CD4-positive, CD25-positive, alpha-beta regulatory T cell (primary cell): ENCODE measurements at regions not wholly inside any gene's neighbourhood (a gene's known extent, or its start where the extent isn't known, plus 50 kb on each side); places are given as distances from the start of the nearest gene placed in this dataset.

Source experiments
- ATAC-seq, 2 donors: fragments of 150-1000 bp; cut with Tn5 transposase; one replicate each; pipeline ENCODE4 v1.10.0; 2021; ENCODE audit warnings: low read depth in 2 of 2, moderate number of reproducible peaks in 2 of 2, moderate library complexity in 1 of 2
- DNase-seq, 3 donors: peaks; one replicate each; pipeline versions ENCODE4 v3.0.0 to v3.0.0-alpha.2; 2012 to 2022; ENCODE audit warnings: mixed read lengths in 1 of 3
- H3K27ac ChIP-seq: one replicate; pipeline ENCODE4 v1.7.0; 2013; ENCODE audit warnings: mild to moderate bottlenecking, low read length; ENCODE audit not compliant: insufficient read depth, poor library complexity, severe bottlenecking
- H3K27me3 ChIP-seq: one replicate; pipeline ENCODE4 v1.7.0; 2013; ENCODE audit warnings: low read length; ENCODE audit not compliant: control insufficient read depth, insufficient read depth
- H3K36me3 ChIP-seq: one replicate; pipeline ENCODE4 v1.7.0; 2013; ENCODE audit warnings: mild to moderate bottlenecking, low read length, moderate library complexity; ENCODE audit not compliant: control insufficient read depth, insufficient read depth
- H3K4me1 ChIP-seq: 2 replicates; pipeline ENCODE4 v1.7.0; 2013; ENCODE audit warnings: mild to moderate bottlenecking, low read length; ENCODE audit not compliant: insufficient read depth, control insufficient read depth, poor library complexity, severe bottlenecking
- H3K4me3 ChIP-seq: one replicate; pipeline ENCODE4 v1.7.0; 2013; ENCODE audit warnings: low read depth, mild to moderate bottlenecking, low read length, moderate library complexity
- H3K9me3 ChIP-seq, 2 experiments: 1 replicate in 1 of 2; 2 replicates in 1 of 2; pipeline ENCODE4 v1.7.0; 2013; ENCODE audit warnings: low read length in 2 of 2, mild to moderate bottlenecking in 1 of 2, moderate library complexity in 1 of 2; ENCODE audit not compliant: control insufficient read depth in 2 of 2
- H3K27ac Mint-ChIP-seq, 3 donors: one replicate each; pipeline ENCODE4 v1.8.0; 2020 to 2022; ENCODE audit warnings: mild to moderate bottlenecking in 3 of 3, mixed read lengths in 3 of 3, moderate library complexity in 2 of 3
- H3K27me3 Mint-ChIP-seq: one replicate; pipeline ENCODE4 v1.8.0; 2022; ENCODE audit warnings: mild to moderate bottlenecking, mixed read lengths
- H3K36me3 Mint-ChIP-seq: one replicate; pipeline ENCODE4 v1.8.0; 2020; ENCODE audit warnings: mixed read lengths
- H3K4me1 Mint-ChIP-seq, 4 donors: one replicate each; pipeline ENCODE4 v1.8.0; 2020 to 2022; ENCODE audit warnings: mixed read lengths in 4 of 4, mild to moderate bottlenecking in 1 of 4
- H3K4me3 Mint-ChIP-seq, 4 donors: one replicate each; pipeline ENCODE4 v1.8.0; 2020 to 2022; ENCODE audit warnings: mild to moderate bottlenecking in 4 of 4, mixed read lengths in 4 of 4, moderate library complexity in 3 of 4
- H3K9me3 Mint-ChIP-seq, 7 donors: one replicate each; pipeline ENCODE4 v1.8.0; 2020 to 2022; ENCODE audit warnings: mixed read lengths in 7 of 7, mild to moderate bottlenecking in 3 of 7, moderate library complexity in 2 of 7

DNA sequence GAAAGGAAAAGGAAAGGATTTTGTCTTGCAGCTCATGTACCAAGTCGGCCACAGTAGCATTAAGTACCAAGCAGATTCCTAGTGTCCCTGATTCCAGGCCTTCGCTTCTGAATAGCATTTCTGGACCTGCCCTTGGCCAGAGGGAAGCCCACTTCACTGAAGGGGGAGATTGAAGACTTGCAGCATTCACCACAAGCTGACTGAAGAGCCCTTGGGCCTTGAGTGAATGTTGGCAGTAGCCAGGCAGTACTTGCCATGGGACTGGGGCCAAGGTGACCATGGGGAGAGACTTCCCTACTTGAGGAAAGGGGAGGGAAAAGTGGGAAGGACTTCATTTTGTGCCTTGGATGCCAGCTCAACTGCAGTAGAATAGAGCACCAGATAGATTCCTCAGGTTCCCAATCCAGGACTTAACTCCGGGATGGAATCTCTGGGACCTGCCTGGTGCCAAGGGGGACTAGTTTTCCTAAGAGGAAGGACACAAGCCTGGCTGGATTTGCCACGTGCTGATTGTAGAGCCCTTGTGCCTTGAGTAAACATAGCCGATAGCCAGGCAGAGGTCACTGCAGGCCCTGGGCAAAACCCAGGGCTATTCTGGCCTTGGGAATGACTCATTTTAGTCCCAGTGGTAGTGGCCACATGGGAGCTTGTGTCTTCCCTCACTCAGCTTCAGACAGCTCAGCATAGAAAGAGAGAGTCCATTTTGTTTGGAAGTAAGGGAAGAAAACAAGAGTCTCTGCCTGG is 141.7 kb upstream of the KCND2 start:
- Histone ChIP-seq H3K36me3 (no peaks in the 10 kb centered on the region), H3K4me3 (no peak overlapping the region), H3K4me1 (no peaks in the 10 kb centered on the region), H3K9me3 (peaks cover 7 to 9% of the 10 kb centered on the region in 2 experiments), H3K27me3 (no peaks in the 10 kb centered on the region), H3K27ac (no peak overlapping the region)
- ATAC-seq (no peak), DNase-seq (no peak)
- Mint-ChIP-seq H3K9me3 (peaks cover 0 to 30% (median 9%) of the 10 kb centered on the region in 7 donors), H3K36me3 (no peaks in the 10 kb centered on the region), H3K27me3 (no peaks in the 10 kb centered on the region), H3K4me1 (no peaks in the 10 kb centered on the region), H3K4me3 (no peak overlapping the region), H3K27ac (no peak overlapping the region)

- H3K4me3 ChIP-seq, result no peak overlapping the region
- Mint-ChIP-seq H3K36me3 (no peaks in the 10 kb centered on the region), H3K4me3 (no peak overlapping the region), H3K4me1 (no peaks in the 10 kb centered on the region), H3K9me3 (peaks cover 2 to 25% (median 6%) of the 10 kb centered on the region in 7 donors), H3K27me3 (no peaks in the 10 kb centered on the region), H3K27ac (no peak overlapping the region)
- DNase-seq, result no peak
- no peaks in the 10 kb centered on the region for H3K4me1 ChIP-seq
- no peaks in the 10 kb centered on the region for H3K36me3 ChIP-seq
- H3K27me3 ChIP-seq, result no peaks in the 10 kb centered on the region
- H3K27ac ChIP-seq, result no peak overlapping the region
- ATAC-seq, result no peak
- no peaks in the 10 kb centered on the region for H3K9me3 ChIP-seq
Observed at GRCh38 chr7:120138497-120138896, 134.5 kb upstream of the KCND2 start.

DNA sequence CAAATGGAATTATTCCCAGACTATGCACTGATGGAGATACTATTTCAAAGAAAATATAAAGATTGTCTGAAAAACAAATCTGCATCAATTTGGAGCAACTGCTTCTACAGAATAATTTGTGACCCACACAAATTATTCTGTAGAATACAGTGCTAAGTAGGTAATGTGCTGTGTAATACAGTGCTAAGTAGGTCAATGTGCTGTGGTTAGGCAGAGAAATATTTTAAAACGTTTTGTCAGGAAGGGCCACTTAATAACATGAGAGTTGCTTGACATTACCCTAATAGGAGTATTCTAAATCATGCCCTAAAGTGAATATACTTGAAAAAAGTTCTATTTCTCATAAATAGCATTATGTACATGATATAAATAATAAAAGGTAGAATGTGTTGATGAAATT is 116.5 kb upstream of the KCND2 start:
- H3K4me1 ChIP-seq, result no peaks in the 10 kb centered on the region
- ATAC-seq, result no peak
- peaks cover 0 to 15% (median 4%) of the 10 kb centered on the region in 7 donors for H3K9me3 Mint-ChIP-seq
- H3K36me3 ChIP-seq, result no peaks in the 10 kb centered on the region
- no peak for DNase-seq
- no peaks in the 10 kb centered on the region for H3K36me3 Mint-ChIP-seq
- H3K4me3 Mint-ChIP-seq, result no peak overlapping the region
- H3K4me3 ChIP-seq, result no peak overlapping the region
- peaks cover 0 to 12% of the 10 kb centered on the region in 2 experiments for H3K9me3 ChIP-seq
- H3K4me1 Mint-ChIP-seq, result no peaks in the 10 kb centered on the region
- H3K27ac Mint-ChIP-seq, result no peak overlapping the region
- no peaks in the 10 kb centered on the region for H3K27me3 ChIP-seq
- no peak overlapping the region for H3K27ac ChIP-seq
- no peaks in the 10 kb centered on the region for H3K27me3 Mint-ChIP-seq

DNA sequence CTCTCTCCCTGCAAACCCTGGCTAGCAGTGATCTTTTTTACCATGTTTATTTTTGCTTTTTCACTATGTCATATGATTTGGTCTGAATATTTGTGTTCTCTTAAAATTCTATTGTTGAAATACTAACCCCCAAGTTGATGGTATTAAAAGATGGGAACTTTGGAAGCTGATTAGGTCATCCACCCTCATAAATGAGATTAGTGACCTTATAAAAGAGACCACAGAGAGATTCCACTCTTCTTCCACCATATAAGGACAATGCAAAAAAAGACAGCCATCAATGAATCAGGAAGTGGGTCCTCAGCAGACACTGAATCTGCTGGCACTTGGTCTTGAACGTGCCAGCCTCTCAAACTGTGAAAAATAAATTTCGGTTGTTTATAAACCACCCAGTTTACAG is 112.8 kb upstream of the KCND2 start:
- H3K4me1 Mint-ChIP-seq, result no peaks in the 10 kb centered on the region
- H3K4me3 ChIP-seq, result no peak overlapping the region

DNA sequence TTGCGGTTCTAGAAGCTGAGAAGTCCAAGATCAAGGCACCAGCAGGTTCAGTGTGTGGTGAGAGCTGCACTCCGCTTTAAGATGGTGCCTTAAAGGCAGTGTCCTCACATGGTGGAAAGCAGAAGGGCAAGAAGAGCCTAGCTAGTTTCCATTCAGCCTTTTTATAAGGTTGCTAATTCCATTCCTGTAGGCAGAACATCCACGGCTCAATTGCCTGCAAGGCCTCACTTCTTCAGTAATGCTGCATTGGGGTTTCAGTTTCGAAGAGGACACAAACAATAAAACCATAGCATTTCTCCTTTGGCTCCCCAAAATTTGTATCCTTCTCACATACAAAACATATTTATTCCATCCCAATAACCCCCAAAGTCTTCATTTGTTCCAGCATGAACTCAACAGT is 109.5 kb upstream of the KCND2 start:
- no peak for ATAC-seq

More for the DNA sequence above, 112.8 kb upstream of the KCND2 start:
- DNase-seq, result no peak
- Histone ChIP-seq H3K36me3 (no peaks in the 10 kb centered on the region), H3K27ac (no peak overlapping the region), H3K27me3 (no peaks in the 10 kb centered on the region), H3K9me3 (peaks cover 0 to 20% of the 10 kb centered on the region in 2 experiments), H3K4me1 (no peaks in the 10 kb centered on the region)
- H3K27ac Mint-ChIP-seq, result no peak overlapping the region
- no peaks in the 10 kb centered on the region for H3K27me3 Mint-ChIP-seq
- no peaks in the 10 kb centered on the region for H3K36me3 Mint-ChIP-seq
- H3K9me3 Mint-ChIP-seq, result peaks cover 0 to 12% (median 6%) of the 10 kb centered on the region in 7 donors
- ATAC-seq, result no peak
- no peak overlapping the region for H3K4me3 Mint-ChIP-seq

DNA sequence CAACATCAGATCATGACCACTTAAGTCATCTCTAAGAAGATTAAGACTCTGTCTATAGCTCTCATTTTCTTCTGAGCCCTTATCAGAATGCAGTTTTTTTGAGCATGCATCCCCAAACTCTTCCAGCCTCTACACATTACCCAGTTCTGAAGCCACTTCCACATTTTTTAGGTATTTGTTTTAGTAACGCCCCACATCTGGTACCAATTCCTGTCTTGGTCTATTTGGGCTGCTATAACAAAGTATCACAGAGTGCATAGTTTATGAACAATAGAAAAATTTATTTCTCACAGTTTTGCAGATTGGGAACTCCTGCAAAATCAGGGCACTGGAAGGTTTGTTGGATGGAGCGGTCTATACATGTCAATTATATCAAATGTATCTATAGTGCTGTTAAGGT is 107.7 kb upstream of the KCND2 start:
- Mint-ChIP-seq H3K4me1 (no peaks in the 10 kb centered on the region), H3K36me3 (no peaks in the 10 kb centered on the region), H3K9me3 (peaks cover 2 to 12% (median 10%) of the 10 kb centered on the region in 7 donors), H3K27me3 (no peaks in the 10 kb centered on the region), H3K27ac (no peak overlapping the region), H3K4me3 (no peak overlapping the region)
- H3K27me3 ChIP-seq, result no peaks in the 10 kb centered on the region
- no peaks in the 10 kb centered on the region for H3K36me3 ChIP-seq
- H3K4me1 ChIP-seq, result no peaks in the 10 kb centered on the region
- H3K27ac ChIP-seq, result no peak overlapping the region
- no peak for DNase-seq
- H3K9me3 ChIP-seq, result peaks cover 0 to 17% of the 10 kb centered on the region in 2 experiments
- H3K4me3 ChIP-seq, result no peak overlapping the region
- no peak for ATAC-seq

More for the DNA sequence above, 109.5 kb upstream of the KCND2 start:
- H3K27ac ChIP-seq, result no peak overlapping the region
- H3K36me3 ChIP-seq, result no peaks in the 10 kb centered on the region
- no peak overlapping the region for H3K4me3 ChIP-seq
- H3K4me1 ChIP-seq, result no peaks in the 10 kb centered on the region
- DNase-seq, result no peak
- Mint-ChIP-seq H3K4me3 (no peak overlapping the region), H3K4me1 (no peaks in the 10 kb centered on the region), H3K27me3 (no peaks in the 10 kb centered on the region), H3K9me3 (peaks cover 3 to 18% (median 12%) of the 10 kb centered on the region in 7 donors), H3K27ac (no peak overlapping the region), H3K36me3 (no peaks in the 10 kb centered on the region)
- peaks cover 0 to 17% of the 10 kb centered on the region in 2 experiments for H3K9me3 ChIP-seq
- no peaks in the 10 kb centered on the region for H3K27me3 ChIP-seq

DNA sequence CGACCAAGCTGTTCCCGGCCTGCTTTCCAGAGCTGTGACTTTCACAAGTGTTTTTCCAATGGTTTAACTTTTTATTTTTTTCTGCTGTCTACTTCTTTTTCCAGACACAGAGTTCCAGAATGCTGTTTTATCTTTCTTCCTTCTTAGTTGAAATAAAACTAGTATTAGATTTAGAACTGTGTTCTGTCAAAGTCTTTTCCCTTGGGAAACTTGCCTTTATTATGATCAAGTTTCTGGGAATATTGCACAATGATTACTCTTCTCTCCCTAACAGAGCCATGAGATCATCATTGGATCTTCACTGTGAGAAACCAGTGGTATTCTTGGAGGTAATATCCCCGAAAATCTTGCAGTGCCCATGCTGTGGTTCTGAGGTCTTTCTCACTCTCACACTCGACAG is 104.9 kb upstream of the KCND2 start:
- no peak overlapping the region for H3K27ac Mint-ChIP-seq
- no peaks in the 10 kb centered on the region for H3K4me1 Mint-ChIP-seq
- H3K9me3 Mint-ChIP-seq, result peaks cover 1 to 12% (median 7%) of the 10 kb centered on the region in 7 donors

More for the DNA sequence above, 104.9 kb upstream of the KCND2 start:
- Histone ChIP-seq H3K9me3 (peaks cover 0 to 3% of the 10 kb centered on the region in 2 experiments), H3K4me1 (no peaks in the 10 kb centered on the region), H3K27me3 (no peaks in the 10 kb centered on the region), H3K27ac (no peak overlapping the region), H3K4me3 (no peak overlapping the region), H3K36me3 (no peaks in the 10 kb centered on the region)
- DNase-seq (no peak), ATAC-seq (no peak)
- Mint-ChIP-seq H3K27me3 (no peaks in the 10 kb centered on the region), H3K4me3 (no peak overlapping the region), H3K36me3 (no peaks in the 10 kb centered on the region)
